ENCODE measurements at regions not wholly inside any gene's neighbourhood (a gene's known extent, or its start where the extent isn't known, plus 50 kb on each side); places are given as distances from the start of the nearest gene placed in this dataset.

- no peak for TF ChIP-seq CTCF (IDR thresholded peaks at IDR 0.05)
- TF ChIP-seq POLR2AphosphoS5 (IDR thresholded peaks at IDR 0.05) = no peak
These were observed 156.2 kb downstream of the EDN1 start for GRCh38 chr6:12446394-12446793.

Data from breast epithelium (tissue), 3 donors.